Skin epidermis (tissue), 12 donors: ENCODE measurements at regions not wholly inside any gene's neighbourhood (a gene's known extent, or its start where the extent isn't known, plus 50 kb on each side); places are given as distances from the start of the nearest gene placed in this dataset.

ENCODE experiments used
- H3K27ac ChIP-seq, 21 experiments: fragments of 200-600 bp; sonication (generic) in 11 of 21; one replicate each; pipeline ENCODE4 v1.5.0; 2020; ENCODE audit warnings: mild to moderate bottlenecking in 3 of 21, inconsistent platforms in 2 of 21, moderate library complexity in 2 of 21
- H3K4me3 ChIP-seq, 7 experiments: fragments of 200-600 bp; sonication (generic) in 2 of 7; one replicate each; pipeline ENCODE4 v1.5.0; 2020; ENCODE audit warnings: inconsistent platforms in 2 of 7, mild to moderate bottlenecking in 2 of 7, moderate library complexity in 1 of 7

DNA sequence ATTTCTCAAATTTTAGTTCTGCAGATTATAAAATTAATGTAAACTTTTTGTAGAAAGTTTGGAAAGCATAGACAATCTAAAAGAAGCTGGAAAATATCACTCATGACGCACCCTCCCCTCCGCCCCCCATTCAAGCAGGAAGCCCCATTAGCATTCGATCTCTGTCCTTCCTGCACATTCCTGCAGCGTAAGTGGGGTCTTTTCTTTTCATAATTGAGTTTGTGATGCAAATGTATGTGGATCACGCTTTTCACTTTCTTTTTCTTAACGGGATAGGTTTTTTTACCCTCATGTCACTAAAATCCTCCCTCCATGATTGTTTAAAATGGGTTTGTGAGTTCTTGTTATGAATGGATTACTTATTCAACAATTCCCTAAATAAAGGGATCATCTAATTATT lies 181.7 kb upstream of the HDAC4 start:
- no peak overlapping the region for H3K27ac ChIP-seq

DNA sequence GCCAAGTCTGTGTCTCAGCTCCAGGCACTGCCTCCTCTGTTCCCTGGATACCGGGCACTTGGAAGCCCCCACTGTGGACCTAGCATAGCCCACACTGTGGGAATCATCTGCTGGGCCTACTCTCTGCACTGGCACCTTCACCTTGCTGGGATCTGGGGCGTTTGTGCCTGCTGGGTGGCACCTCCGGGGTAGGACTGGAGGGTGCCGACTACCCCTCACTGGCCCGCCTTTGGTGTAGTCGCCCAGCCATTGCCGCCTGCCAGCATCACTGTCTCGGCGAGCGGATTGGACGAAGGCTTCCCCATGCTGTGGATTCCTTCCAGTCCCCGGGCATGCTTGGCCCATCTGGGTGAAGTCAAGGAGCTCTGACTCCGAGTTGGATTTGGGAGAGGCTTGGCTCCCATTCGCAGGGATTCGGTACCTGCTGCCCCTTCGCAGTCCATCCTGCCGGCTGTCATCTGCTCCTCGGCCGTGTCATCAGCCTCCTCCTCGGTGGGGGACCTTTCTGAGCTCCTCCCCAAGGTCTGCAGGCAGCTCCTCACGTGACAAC lies 180.6 kb upstream of the HDAC4 start:
- no peak overlapping the region for H3K27ac ChIP-seq
- H3K4me3 ChIP-seq = no peak overlapping the region

More for the DNA sequence above, 181.7 kb upstream of the HDAC4 start:
- no peak overlapping the region for H3K4me3 ChIP-seq

DNA sequence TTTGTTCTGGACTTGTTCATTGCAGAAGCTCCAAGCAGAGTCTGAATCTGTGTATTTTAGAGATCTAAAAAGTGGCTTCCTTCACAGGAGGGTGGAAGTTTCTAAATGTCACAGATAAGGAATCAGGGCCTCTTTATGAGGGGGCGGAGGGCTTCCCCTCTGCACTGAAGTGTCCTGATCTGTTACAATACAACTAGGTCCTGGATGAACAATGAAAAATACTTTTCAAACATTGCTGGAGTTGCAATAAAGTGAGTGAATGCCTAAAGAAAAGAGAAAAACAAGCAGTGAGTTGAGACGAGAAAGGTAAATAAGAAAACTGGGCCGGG lies 179.3 kb upstream of the HDAC4 start:
- no peak overlapping the region for H3K27ac ChIP-seq
- no peak overlapping the region for H3K4me3 ChIP-seq

DNA sequence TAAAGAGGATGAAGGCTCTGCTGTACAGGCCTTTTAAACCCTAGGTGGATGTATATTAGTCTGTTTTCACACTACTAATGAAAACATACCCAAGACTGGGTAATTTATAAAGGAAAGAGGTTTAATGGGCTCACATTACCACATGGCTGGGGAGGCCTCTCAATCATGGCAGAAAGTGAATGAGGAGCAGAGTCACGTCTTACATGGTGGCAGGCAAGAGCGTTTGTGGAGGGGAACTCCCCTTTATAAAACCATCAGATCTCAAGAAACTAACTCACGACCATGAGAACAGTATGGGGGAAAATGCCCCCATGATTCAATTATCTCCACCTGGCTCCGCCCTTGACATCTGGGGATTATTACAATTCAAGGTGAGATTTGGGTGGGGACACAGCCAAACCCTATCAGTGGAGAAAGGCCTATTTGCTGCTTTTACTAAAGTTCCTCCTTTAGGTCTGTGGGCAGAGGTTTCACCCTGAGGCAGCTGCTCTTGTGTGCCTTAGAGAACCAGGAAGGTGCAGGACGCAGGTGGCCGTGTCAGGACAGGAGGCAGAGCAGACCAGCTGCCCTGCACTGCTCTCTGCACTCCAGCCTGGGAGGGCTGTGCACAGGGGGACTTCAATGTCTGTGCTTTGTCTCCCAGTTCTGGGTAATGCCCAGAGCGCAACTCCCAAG lies 178.8 kb upstream of the HDAC4 start:
- Histone ChIP-seq H3K27ac (no peak overlapping the region), H3K4me3 (no peak overlapping the region)

DNA sequence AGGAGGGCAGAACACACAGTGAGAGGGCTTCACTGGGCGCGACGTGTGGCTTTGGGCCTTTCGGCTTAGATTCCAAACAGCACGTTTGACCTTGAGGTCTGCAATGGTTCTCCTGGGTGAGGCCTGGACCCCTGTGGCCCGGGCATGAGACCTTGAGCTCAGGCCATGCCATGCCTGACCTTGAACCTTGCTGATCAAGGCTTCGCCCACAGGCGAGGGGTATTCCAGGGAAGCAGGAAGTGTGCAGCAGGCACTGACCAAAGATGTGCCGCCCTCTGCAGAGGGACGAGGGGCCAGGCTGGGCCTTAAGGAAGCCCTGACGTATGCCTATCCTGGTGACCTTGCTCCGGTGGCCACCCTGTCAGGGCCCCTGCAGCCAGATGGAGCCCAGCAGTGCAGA lies 178.3 kb upstream of the HDAC4 start:
- Histone ChIP-seq H3K27ac (no peak overlapping the region), H3K4me3 (no peak overlapping the region)

DNA sequence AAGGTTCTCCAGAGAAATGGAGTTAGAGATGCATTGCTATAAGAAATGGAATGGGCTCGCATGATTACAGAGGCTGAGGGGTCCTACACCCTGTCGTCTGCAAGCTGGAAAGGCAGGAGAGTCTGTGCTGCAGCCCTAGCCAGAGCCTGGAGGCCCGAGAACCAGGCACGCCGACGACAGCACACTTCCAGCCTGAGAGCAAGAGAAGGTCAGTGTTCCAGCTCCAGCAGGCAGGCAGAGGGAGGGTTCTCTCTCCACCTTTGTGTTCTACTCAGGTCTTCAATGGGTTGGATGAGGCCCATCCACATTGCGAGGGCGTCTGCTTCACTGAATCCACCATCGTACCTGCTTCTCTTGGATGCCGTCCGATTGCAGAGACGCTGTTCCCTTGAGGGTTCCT lies 177.6 kb upstream of the HDAC4 start:
- no peak overlapping the region for H3K27ac ChIP-seq
- H3K4me3 ChIP-seq = no peak overlapping the region

DNA sequence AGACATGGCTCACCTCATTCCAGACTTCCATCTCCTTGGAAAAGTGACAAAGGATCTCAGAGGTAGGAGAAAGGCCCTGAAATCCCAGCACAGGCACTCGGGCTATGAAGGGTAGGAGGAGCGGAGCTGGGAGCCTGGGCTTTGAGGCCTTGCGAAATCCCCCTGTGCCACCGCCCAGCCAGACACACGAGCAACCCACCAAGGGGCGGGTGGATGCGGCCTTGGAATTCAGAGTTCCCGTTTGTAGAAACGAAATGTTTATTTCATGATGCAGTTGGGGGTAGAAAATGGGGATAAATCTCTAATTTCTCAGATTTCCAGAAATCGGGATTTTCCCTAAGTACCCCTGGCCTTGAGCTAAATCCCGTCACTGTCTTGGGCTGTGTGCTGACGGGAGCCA lies 177.1 kb upstream of the HDAC4 start:
- H3K4me3 ChIP-seq = no peak overlapping the region

DNA sequence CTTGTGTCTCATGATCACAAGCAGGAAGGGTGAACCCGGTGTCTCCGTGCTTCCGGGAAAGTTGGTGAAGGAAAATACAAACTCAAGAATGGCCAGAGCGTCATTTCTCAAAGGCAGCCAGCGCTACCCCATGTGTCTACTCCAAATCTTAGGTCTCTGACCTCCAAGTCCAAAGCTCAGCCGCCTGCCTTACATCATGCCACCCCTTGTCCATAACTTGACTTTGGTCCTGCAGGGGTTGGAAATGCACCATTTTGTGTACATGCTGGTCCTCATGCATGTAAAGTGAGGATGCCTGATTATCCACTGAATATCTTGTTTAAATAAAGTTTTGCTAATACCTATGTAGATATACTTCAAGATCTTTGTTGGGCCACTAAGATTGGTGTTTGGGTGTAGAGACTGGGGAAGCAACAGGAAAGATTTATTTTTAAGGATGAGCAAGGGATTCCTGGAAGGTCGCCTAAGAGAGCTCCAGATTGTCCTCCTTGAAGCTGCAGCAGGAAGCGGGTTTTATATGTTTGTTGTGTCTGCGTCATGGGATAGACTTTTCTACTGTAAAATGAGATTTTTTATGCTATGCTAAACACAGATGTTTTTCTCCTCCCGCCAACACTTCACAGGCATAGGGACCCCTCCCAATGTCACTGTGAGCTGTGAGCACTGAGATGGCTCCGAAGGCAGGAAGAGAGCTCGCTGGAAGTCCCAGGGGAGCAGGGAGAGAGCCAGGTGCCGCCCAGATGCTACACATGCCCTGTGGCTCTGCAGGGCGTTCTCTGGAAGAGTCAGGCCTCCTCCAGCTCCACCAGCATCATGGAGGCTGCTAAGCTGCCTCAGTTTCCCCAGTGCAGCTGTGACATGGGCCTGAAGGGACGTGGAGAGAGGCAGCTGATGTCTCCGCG lies 176.2 kb upstream of the HDAC4 start:
- H3K27ac ChIP-seq = no peak overlapping the region
- H3K4me3 ChIP-seq = no peak overlapping the region

More for the DNA sequence above, 177.1 kb upstream of the HDAC4 start:
- no peak overlapping the region for H3K27ac ChIP-seq

DNA sequence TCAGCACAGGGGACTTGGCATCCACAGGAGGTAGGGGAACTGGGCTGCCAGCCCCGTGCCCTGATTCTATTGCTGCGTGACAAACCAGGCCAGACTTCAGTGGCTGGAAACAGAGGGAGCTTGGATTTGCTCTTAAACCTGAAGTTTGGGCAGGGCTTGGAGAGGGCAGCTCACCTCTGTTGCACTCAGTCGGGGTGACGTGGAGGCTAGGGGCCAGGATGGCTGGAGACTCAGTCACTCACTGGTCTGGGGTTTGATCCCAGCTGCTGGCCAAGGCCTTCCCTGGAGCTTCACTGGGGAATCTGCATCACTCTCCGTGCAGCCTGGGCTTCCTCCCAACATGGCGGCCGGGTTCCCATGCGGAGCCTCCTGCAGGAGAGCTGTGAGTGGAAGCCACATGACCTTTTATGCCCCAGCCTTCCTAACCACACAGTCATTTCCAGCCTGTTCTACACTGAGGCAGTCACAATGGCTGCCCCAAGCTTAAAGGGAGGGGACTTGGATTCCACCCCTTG lies 175.2 kb upstream of the HDAC4 start:
- no peak overlapping the region for H3K4me3 ChIP-seq
- no peak overlapping the region for H3K27ac ChIP-seq

DNA sequence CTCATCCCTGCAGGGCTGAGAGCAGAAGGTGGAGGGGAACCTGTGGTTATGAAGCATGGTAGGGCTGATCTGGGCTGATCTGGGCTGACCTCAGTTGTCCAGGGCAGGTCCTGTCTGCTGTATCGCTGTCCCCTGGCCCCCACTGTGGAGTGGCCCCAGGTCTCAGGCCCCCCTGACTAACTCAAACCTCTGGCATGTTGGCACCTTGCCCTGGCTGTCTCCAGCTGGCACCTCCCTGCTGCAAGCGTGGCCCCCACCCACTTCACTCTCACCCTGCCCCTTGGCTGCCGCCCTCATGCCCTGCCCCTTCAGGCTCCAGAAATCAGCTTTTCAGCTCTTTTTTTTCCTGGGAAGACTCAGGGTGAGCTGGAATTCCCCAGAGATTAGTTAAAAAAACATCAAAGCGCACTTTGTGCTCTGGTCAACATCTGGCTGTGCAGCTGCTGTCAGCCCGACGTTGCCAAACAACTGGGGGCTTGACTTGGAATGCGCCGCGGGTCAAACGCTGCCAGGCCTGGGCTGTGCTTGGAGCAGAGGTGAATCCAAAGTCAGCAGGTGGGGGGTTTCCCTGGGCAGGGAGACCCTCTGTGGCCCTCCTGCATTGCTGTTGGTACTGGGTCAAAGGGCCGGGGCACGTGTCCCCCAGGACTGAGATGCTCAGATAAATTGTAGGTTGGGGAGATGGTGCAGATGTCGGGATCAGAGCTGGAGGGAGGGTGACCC lies 173.8 kb upstream of the HDAC4 start:
- Histone ChIP-seq H3K27ac (no peak overlapping the region), H3K4me3 (no peak overlapping the region)

DNA sequence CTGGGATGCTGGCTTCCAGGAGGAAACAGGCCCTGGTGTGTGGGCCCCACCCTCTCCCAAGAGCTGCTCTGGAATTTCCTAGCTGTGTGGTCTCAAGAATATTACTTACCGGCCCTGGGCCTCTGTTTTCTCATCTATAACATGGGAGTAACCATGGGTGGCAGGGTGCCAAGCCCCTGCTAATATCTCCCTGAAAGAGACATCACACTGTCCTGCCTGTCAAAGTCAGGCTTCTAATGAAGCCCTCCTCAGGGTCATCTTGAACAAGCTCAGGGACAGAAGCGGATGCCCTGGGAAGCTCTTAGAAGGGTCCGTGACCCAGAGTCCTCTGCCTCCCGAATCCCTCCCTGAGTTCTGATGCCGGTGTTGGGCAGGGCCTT lies 173.2 kb upstream of the HDAC4 start:
- no peak overlapping the region for H3K4me3 ChIP-seq
- H3K27ac ChIP-seq = no peak overlapping the region

DNA sequence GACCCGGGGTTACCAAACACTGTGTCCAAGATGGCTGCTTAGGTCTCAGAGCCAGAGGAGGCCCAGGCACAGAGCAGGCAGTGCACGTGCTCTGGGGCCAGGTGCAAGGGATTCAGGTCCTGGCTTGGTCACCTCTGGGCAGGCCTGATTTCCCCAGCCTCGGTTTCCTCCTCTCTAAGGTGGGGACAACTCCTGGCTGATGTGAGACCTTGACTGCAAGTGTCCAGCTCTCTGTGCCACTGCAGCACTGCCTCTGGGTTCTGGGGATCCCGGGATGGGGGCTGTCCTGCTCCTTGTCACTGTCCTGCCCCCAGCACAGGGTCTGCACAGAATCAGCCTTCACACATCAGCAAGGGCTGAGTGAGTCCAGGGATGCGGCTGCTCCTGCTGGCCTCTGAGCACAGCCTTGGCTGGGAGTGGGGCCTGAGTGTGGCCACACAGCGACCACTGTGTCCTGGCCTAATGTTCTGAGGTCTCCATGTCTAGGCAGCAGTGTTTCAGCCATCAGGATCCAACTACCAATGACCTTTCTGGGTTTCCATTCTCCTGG lies 170.2 kb upstream of the HDAC4 start:
- no peak overlapping the region for H3K27ac ChIP-seq
- H3K4me3 ChIP-seq = no peak overlapping the region

DNA sequence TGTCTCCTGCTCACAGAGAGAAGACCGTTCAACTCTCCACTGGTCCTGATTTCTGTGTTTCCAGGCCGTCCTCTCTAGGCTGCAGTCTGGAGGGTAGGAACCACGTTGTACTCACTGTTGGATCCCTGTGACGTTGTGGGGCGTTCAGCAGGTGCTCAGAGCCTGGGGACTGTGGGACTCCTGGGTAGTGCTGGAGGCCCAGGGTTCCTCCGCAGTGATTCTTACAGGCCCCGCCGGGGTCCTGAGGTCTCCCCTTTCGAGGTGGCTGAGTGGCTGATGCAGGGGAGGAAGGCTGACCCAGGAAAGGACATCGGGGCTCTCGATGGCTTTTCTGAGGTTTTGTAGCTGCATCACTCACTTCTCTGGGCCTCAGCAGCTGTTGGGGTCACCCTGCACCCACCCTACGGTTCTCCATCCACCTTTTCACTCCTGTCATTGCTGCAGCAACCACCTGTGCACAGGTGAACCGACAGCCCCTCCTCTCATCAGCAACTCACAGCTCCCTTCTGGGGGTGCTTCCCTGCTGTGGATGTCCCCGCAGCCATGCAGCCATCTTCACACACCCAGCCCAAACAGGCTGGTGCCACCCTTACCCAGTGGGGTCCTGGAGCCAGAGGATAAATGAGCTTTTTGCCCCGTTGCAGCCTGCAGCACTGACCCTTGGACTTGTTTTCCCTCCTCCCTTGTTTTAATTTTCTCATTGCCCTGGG lies 169.6 kb upstream of the HDAC4 start:
- H3K4me3 ChIP-seq = no peak overlapping the region

DNA sequence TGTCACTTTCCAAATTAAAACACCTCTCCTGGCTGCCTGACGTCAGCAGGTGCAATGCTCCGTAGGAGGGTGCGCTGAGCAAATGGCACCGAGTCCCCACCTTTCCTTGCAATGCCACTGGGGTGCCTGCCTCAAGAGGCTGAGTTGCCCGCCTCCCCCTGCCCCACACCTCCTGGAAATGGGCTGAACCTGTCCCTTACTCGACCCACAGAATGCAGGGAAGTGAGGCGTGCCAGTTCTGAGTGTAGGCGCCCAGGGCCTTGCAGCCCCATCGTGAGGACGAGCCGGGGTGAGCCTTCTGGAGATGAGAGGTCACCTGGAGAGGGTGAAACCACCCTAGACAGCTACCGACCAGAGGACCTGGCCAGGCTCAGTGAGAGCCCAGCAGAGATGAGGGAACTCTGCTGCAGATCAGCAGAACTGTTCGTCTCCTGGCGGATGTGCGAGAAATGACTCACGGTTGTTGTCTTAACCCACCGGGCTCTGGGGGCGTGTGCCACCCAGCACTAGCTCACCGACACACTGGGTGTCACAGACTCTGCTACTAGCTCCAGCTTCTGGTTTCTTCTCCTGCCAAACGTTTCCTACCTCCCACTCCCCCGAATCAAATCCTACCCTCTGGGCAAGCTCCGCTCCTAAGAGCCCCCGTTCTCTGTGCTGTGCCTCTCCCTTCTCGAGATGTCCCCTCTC lies 168.7 kb upstream of the HDAC4 start:
- no peak overlapping the region for H3K4me3 ChIP-seq
- H3K27ac ChIP-seq = no peak overlapping the region

More for the DNA sequence above, 169.6 kb upstream of the HDAC4 start:
- H3K27ac ChIP-seq = no peak overlapping the region

DNA sequence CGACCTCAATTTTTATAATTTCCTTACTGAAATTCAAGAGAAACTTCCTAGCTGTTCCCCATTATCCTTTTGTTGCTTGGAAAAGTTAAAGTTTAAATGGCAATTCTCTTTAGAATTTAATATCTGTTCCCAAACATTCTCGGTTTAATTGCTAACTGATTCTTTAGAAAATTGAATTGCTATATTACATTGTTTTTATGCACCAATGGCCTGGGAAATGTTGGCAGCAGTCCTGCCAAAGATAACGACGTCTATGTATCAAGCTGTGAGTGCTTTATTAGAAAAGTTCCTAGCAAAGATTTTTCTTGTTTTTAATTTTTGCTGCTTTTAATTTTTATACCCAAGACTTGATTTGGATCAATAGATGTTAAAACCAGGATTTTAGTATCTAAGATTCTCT lies 167.8 kb upstream of the HDAC4 start:
- H3K4me3 ChIP-seq = no peak overlapping the region
- no peak overlapping the region for H3K27ac ChIP-seq

DNA sequence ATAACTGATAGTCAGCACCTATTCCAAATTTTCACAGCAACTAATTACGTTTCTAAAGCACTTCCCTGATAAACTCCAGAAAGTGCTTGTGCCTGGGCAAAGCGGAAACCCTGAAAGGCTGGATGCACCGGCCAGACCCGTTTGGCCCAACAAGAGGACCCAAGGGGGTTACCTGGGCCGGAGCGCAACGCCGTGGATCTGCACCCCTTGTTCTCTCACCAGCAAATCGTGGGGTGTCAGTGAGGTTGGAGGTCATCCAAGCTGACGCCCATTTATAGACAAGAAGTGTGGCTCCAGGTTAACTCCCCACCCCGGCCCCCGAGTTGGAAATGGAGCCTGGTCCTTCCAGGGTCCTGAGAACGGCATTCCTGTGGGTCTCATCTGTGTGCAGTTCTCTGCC lies 167.0 kb upstream of the HDAC4 start:
- Histone ChIP-seq H3K4me3 (no peak overlapping the region), H3K27ac (no peak overlapping the region)

DNA sequence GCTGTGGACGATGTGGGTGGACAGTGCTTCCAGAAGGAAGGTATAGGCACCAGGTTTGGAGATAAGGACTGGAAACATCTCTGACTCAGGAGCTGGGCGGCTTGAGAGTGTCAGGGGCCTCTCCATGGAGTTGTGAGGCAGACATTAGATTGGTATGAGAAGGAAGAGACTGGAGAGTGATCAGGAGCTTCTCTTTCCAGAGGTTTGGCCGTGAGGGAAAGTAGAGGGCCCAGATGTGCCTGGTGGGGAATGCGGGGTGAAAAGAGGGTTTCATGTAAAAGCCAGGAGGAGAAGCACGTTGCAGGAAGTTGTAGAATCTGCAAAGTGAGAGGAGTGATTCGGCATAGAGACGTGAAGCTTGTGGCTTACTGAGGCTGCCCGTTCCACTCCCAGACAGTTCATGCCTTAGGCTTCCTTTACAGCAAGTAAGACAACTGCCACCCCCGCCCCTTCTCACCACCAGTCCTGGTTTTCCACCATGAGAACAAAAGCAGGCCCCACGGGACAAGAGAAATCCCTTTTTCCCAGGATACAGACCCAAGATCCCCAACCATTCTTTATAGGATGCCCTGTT lies 166.3 kb upstream of the HDAC4 start:
- Histone ChIP-seq H3K27ac (no peak overlapping the region), H3K4me3 (no peak overlapping the region)

DNA sequence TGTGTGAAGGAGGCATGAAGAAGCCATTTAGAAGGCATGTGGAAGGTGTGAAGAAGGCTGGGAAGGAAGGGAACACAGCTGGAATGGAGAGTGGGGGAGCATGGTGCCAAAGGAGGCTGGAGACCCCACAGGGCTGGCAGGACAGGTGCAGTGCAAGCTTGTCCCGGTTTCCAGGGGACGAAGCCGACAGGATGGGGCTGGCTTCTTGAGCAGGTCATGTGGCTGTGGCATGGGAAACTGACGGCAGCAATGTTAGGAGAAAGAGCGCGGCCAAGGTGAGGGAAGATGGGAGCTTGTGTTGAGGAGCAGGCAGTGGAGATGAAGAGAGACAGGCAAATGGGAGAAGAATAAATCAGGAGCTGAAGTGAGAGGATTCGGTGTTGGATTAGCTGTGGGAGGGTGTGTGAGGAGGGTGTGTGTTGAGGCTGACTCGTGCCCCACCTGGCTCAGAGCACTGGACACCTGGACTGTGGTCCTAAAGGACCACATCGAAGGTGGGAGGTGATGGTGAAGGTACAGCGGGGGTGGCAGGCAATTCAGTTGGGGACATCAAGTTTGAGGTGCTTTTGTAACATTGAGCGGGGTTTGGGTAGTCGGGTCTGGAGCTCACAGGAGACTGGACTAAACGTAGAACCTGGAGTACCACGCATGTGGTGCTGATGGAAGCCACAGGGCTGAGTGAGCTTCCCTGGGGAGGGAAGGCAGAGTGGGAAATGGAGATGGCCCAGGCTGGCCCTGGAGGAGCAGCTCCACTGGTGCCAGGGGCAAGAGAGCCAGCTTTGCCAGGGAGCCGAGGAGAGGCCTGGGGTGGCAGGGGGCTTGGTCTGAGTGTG lies 165.6 kb upstream of the HDAC4 start:
- no peak overlapping the region for H3K27ac ChIP-seq
- H3K4me3 ChIP-seq = no peak overlapping the region
